Neural crest cell (in vitro differentiated cells): ENCODE measurements at regions not wholly inside any gene's neighbourhood (a gene's known extent, or its start where the extent isn't known, plus 50 kb on each side); places are given as distances from the start of the nearest gene placed in this dataset.
"Not testable (repeated sequence)": the region's sequence is repeated elsewhere in the genome, so short reads cannot be mapped to it uniquely, and the experiment has no call there.

Experiments
- DNase-seq: peaks from one replicate; pipeline ENCODE4 v3.0.0; 2021; ENCODE audit warnings: low read depth, mixed read lengths, low spot score
- H3K27ac Mint-ChIP-seq: one replicate; pipeline ENCODE4 v1.8.0; 2021; ENCODE audit warnings: mild to moderate bottlenecking, mixed read lengths; ENCODE audit not compliant: unreplicated experiment
- H3K27me3 Mint-ChIP-seq: 2 replicates; pipeline ENCODE4 v1.8.0; 2021; ENCODE audit warnings: low read depth, mild to moderate bottlenecking, mixed read lengths
- H3K36me3 Mint-ChIP-seq: 2 replicates; pipeline ENCODE4 v1.8.0; 2021; ENCODE audit warnings: low read depth, mild to moderate bottlenecking, mixed read lengths
- H3K4me1 Mint-ChIP-seq: 2 replicates; pipeline ENCODE4 v1.8.0; 2021; ENCODE audit warnings: mixed read lengths
- H3K4me3 Mint-ChIP-seq: one replicate; pipeline ENCODE4 v1.8.0; 2021; ENCODE audit warnings: mild to moderate bottlenecking, mixed read lengths
- H3K9me3 Mint-ChIP-seq: 2 replicates; pipeline ENCODE4 v1.8.0; 2021; ENCODE audit warnings: mixed read lengths
- CTCF ChIP-seq: fragments of 200-600 bp; sonication (generic); conservative IDR thresholded peaks from 2 replicates; pipeline ENCODE4 v1.5.0; 2021; ENCODE audit warnings: antibody characterized with exemption, mild to moderate bottlenecking

GRCh38 chr6:163751032-163751525 is 336.6 kb downstream of the QKI start:
- H3K27ac Mint-ChIP-seq, result peak overlapping the region; percentile 85
- H3K4me1 Mint-ChIP-seq, result peaks cover 25% of the 10 kb centered on the region
- TF ChIP-seq CTCF, result no peak
- peaks cover 9% of the 10 kb centered on the region for H3K9me3 Mint-ChIP-seq
- H3K4me3 Mint-ChIP-seq, result no peak overlapping the region
- no peak for DNase-seq
- peaks cover 14% of the 10 kb centered on the region for H3K36me3 Mint-ChIP-seq
- H3K27me3 Mint-ChIP-seq, result no peaks in the 10 kb centered on the region

- H3K27ac Mint-ChIP-seq, result no peak overlapping the region
- peaks cover 6% of the 10 kb centered on the region for H3K9me3 Mint-ChIP-seq
- peaks cover 31% of the 10 kb centered on the region for H3K4me1 Mint-ChIP-seq
- TF ChIP-seq CTCF, result no peak
- H3K4me3 Mint-ChIP-seq, result no peak overlapping the region
- no peak for DNase-seq
- peaks cover 11% of the 10 kb centered on the region for H3K36me3 Mint-ChIP-seq
- no peaks in the 10 kb centered on the region for H3K27me3 Mint-ChIP-seq
Observed at GRCh38 chr6:163750431-163751031, 336.0 kb downstream of the QKI start.

- DNase-seq, result no peak
- Mint-ChIP-seq H3K36me3 (peaks cover 6% of the 10 kb centered on the region), H3K4me3 (no peak overlapping the region), H3K4me1 (peaks cover 37% of the 10 kb centered on the region), H3K27ac (no peak overlapping the region), H3K9me3 (no peaks in the 10 kb centered on the region), H3K27me3 (no peaks in the 10 kb centered on the region)
- no peak for TF ChIP-seq CTCF
Observed at GRCh38 chr6:163748886-163749285, 334.4 kb downstream of the QKI start.

- peaks cover 6% of the 10 kb centered on the region for H3K36me3 Mint-ChIP-seq
- no peak overlapping the region for H3K27ac Mint-ChIP-seq
- TF ChIP-seq CTCF, result no peak
- H3K27me3 Mint-ChIP-seq, result no peaks in the 10 kb centered on the region
- H3K4me1 Mint-ChIP-seq, result peaks cover 37% of the 10 kb centered on the region
- H3K4me3 Mint-ChIP-seq, result no peak overlapping the region
- H3K9me3 Mint-ChIP-seq, result no peaks in the 10 kb centered on the region
- no peak for DNase-seq
Observed at GRCh38 chr6:163748036-163748435, 333.5 kb downstream of the QKI start.

- DNase-seq, H3K4me3 Mint-ChIP-seq, H3K27me3 Mint-ChIP-seq, H3K27ac Mint-ChIP-seq, H3K9me3 Mint-ChIP-seq, H3K36me3 Mint-ChIP-seq: not testable (repeated sequence)
- peaks cover 36% of the 10 kb centered on the region for H3K4me1 Mint-ChIP-seq
Observed at GRCh38 chr6:163747058-163747457, 332.5 kb downstream of the QKI start.

GRCh38 chr6:163745536-163746400 is 331.2 kb downstream of the QKI start:
- H3K4me3 Mint-ChIP-seq, result peak overlapping the region; percentile 9
- peaks cover 29% of the 10 kb centered on the region for H3K4me1 Mint-ChIP-seq
- no peaks in the 10 kb centered on the region for H3K9me3 Mint-ChIP-seq
- H3K27ac Mint-ChIP-seq, result peak overlapping the region; percentile 12
- peak; percentile 21 for TF ChIP-seq CTCF
- DNase-seq, result peak; percentile 28
- no peaks in the 10 kb centered on the region for H3K36me3 Mint-ChIP-seq
- H3K27me3 Mint-ChIP-seq, result no peaks in the 10 kb centered on the region
